H1 (cell line): ENCODE measurements at regions not wholly inside any gene's neighbourhood (a gene's known extent, or its start where the extent isn't known, plus 50 kb on each side); places are given as distances from the start of the nearest gene placed in this dataset.

Experiments
- CTCF ChIA-PET: fragments of 300-600 bp; sonication (Branson Sonifier 250); formaldehyde crosslinking; loops from one replicate; lab custom pipeline; 2021; ENCODE audit not compliant: partially characterized antibody; lab: Charles Lee
- POLR2A ChIA-PET: fragments of 300-600 bp; sonication (Branson Sonifier 250); formaldehyde crosslinking; loops from one replicate; lab custom pipeline; 2021; ENCODE audit warnings: inconsistent platforms; ENCODE audit not compliant: partially characterized antibody; lab: Charles Lee
- DNase-seq, 2 experiments: peaks; one replicate each; pipeline versions ENCODE4 v3.0.0 to v3.0.0-alpha.2; 2010 to 2022; ENCODE audit warnings: low spot score in 2 of 2, low read depth in 1 of 2, mixed read lengths in 1 of 2
- FAIRE-seq: peaks from 2 replicates; lab custom pipeline; 2011; peaks lifted over from hg19 to GRCh38; lab: Jason Lieb, UNC
- H2AFZ ChIP-seq: 2 replicates; pipeline ENCODE4 v1.8.1; 2012; ENCODE audit warnings: low read length, inconsistent platforms
- H2AK5ac ChIP-seq: 2 replicates; pipeline ENCODE4 v1.6.1; 2013; ENCODE audit warnings: low read depth, low read length
- H2BK120ac ChIP-seq: replicated peaks from 2 replicates; pipeline ENCODE3; 2013; ENCODE audit warnings: low read depth, low read length, inconsistent platforms
- H2BK12ac ChIP-seq: 2 replicates; pipeline ENCODE4 v1.6.1; 2013; ENCODE audit warnings: low read depth, low read length
- H2BK15ac ChIP-seq: 2 replicates; pipeline ENCODE4 v1.6.1; 2013; ENCODE audit warnings: low read length
- H2BK20ac ChIP-seq: 2 replicates; pipeline ENCODE4 v1.6.1; 2013; ENCODE audit warnings: low read length
- H2BK5ac ChIP-seq: 2 replicates; pipeline ENCODE4 v1.6.1; 2013; ENCODE audit warnings: low read depth, low read length
- H3K14ac ChIP-seq: 2 replicates; pipeline ENCODE4 v1.6.1; 2013; ENCODE audit warnings: inconsistent platforms; ENCODE audit not compliant: insufficient read length
- H3K18ac ChIP-seq: 2 replicates; pipeline ENCODE4 v1.6.1; 2013; ENCODE audit warnings: low read length; ENCODE audit errors: extremely low read depth
- H3K23ac ChIP-seq: 2 replicates; pipeline ENCODE4 v1.6.1; 2013; ENCODE audit warnings: inconsistent platforms; ENCODE audit not compliant: insufficient read length
- H3K23me2 ChIP-seq: 2 replicates; pipeline ENCODE4 v1.6.1; 2013; ENCODE audit warnings: low read depth, low read length
- H3K27ac ChIP-seq: 2 replicates; pipeline ENCODE4 v1.6.1; 2011; ENCODE audit warnings: low read depth, low read length, inconsistent platforms
- H3K27me3 ChIP-seq, 4 experiments: replicated peaks in 1 of 4; 1 replicate in 1 of 4; 2 replicates in 3 of 4; pipeline versions ENCODE4 v1.6.1 to v1.8.1; 2011 to 2013; ENCODE audit warnings: low read length in 3 of 4, mild to moderate bottlenecking in 3 of 4, inconsistent platforms in 2 of 4, mixed read lengths in 2 of 4, moderate library complexity in 1 of 4; ENCODE audit not compliant: control insufficient read depth in 3 of 4, insufficient read depth in 3 of 4; ENCODE audit errors: extremely low read depth in 1 of 4
- H3K36me3 ChIP-seq, 4 experiments: 2 replicates each; pipeline versions ENCODE4 v1.6.1 to v1.8.1; 2011 to 2013; ENCODE audit warnings: mild to moderate bottlenecking in 4 of 4, low read length in 3 of 4, moderate library complexity in 2 of 4, control low read depth in 1 of 4, inconsistent platforms in 1 of 4; ENCODE audit not compliant: insufficient read depth in 4 of 4, control insufficient read depth in 2 of 4
- H3K4ac ChIP-seq: replicated peaks from 2 replicates; pipeline ENCODE3; 2013; ENCODE audit warnings: low read length, low read depth, mixed read lengths, inconsistent platforms; ENCODE audit not compliant: insufficient read length
- H3K4me1 ChIP-seq, 4 experiments: replicated peaks in 1 of 4; 1 replicate in 1 of 4; 2 replicates in 3 of 4; pipeline versions ENCODE4 v1.6.1 to v1.8.1; 2011 to 2013; ENCODE audit warnings: low read length in 3 of 4, inconsistent platforms in 2 of 4, mixed read lengths in 1 of 4; ENCODE audit not compliant: insufficient read depth in 4 of 4, control insufficient read depth in 3 of 4
- H3K4me2 ChIP-seq, 2 experiments: 2 replicates each; pipeline versions ENCODE4 v1.6.1 to v1.8.1; 2011 to 2013; ENCODE audit warnings: low read depth in 2 of 2, low read length in 2 of 2, control low read depth in 1 of 2, inconsistent platforms in 1 of 2, mild to moderate bottlenecking in 1 of 2; ENCODE audit not compliant: insufficient read depth in 1 of 2
- H3K4me3 ChIP-seq, 4 experiments: fragments of 200-600, 300-600 bp in 1 of 4; sonication (generic), shearing (Covaris generic), sonication (Bioruptor Twin) in 1 of 4; 2 replicates each; pipeline versions ENCODE4 v1.5.1 to v1.8.1; 2011 to 2016; ENCODE audit warnings: low read length in 4 of 4, low read depth in 3 of 4, control low read depth in 2 of 4, inconsistent platforms in 2 of 4, mild to moderate bottlenecking in 2 of 4, mixed read lengths in 1 of 4, moderate library complexity in 1 of 4; ENCODE audit not compliant: insufficient read depth in 2 of 4; ENCODE audit errors: extremely low read depth in 1 of 4
- H3K56ac ChIP-seq: replicated peaks from 2 replicates; pipeline ENCODE3; 2013; ENCODE audit warnings: low read depth, mild to moderate bottlenecking, mixed read lengths, low read length, inconsistent platforms; ENCODE audit not compliant: insufficient read length
- H3K79me1 ChIP-seq: 2 replicates; pipeline ENCODE4 v1.6.1; 2013; ENCODE audit warnings: low read depth, low read length, control low read depth
- H3K79me2 ChIP-seq, 2 experiments: 2 replicates each; pipeline versions ENCODE4 v1.6.1 to v1.8.1; 2012 to 2013; ENCODE audit warnings: low read length in 2 of 2, mild to moderate bottlenecking in 2 of 2, inconsistent platforms in 1 of 2; ENCODE audit not compliant: insufficient read depth in 2 of 2, control insufficient read depth in 1 of 2
- H3K9ac ChIP-seq, 4 experiments: replicated peaks in 1 of 4; 1 replicate in 1 of 4; 2 replicates in 3 of 4; pipeline versions ENCODE4 v1.6.1 to v1.8.1; 2011 to 2013; ENCODE audit warnings: low read depth in 3 of 4, low read length in 3 of 4, control low read depth in 2 of 4, mild to moderate bottlenecking in 2 of 4, moderate library complexity in 2 of 4, inconsistent platforms in 1 of 4; ENCODE audit errors: extremely low read depth in 1 of 4
- H3K9me3 ChIP-seq, 2 experiments: 2 replicates each; pipeline versions ENCODE4 v1.6.1 to v1.8.1; 2012 to 2013; ENCODE audit warnings: mild to moderate bottlenecking in 2 of 2, moderate library complexity in 2 of 2, control low read depth in 1 of 2, inconsistent platforms in 1 of 2, low read depth in 1 of 2, low read length in 1 of 2, mixed read lengths in 1 of 2; ENCODE audit not compliant: insufficient read depth in 2 of 2
- H4K20me1 ChIP-seq, 2 experiments: replicated peaks in 1 of 2; 2 replicates each; pipeline versions ENCODE3 to v1.8.1; 2011 to 2013; ENCODE audit warnings: inconsistent platforms in 2 of 2, low read length in 2 of 2, mild to moderate bottlenecking in 1 of 2; ENCODE audit not compliant: insufficient read depth in 2 of 2, control insufficient read depth in 1 of 2
- H4K5ac ChIP-seq: 2 replicates; pipeline ENCODE4 v1.6.1; 2013; ENCODE audit warnings: low read length, low read depth, mixed read lengths, inconsistent platforms; ENCODE audit not compliant: insufficient read length
- H4K8ac ChIP-seq: 2 replicates; pipeline ENCODE4 v1.8.0; 2013; ENCODE audit warnings: mild to moderate bottlenecking, moderate library complexity, low read length, inconsistent platforms; ENCODE audit not compliant: insufficient read depth; ENCODE audit errors: extremely low read depth
- H4K91ac ChIP-seq: replicated peaks from 2 replicates; pipeline ENCODE3; 2013; ENCODE audit warnings: low read length, mixed read lengths, inconsistent platforms; ENCODE audit not compliant: insufficient read length
- ASH2L ChIP-seq: fragments of 200-600, 300-600 bp; sonication (generic); IDR thresholded peaks from one replicate; pipeline ENCODE4 v1.7.1; 2017; ENCODE audit warnings: low read length
- CBX8 ChIP-seq: fragments of 300-800, 300-1000 bp; sonication (generic); IDR thresholded peaks from 2 replicates; pipeline ENCODE4 v1.7.1; 2016; ENCODE audit warnings: low read depth, low read length, borderline replicate concordance
- CHD2 ChIP-seq: IDR thresholded peaks from 2 replicates; pipeline ENCODE4 v1.6.1; 2012; ENCODE audit warnings: low read length, improper control_type of control experiment
- EZH2 ChIP-seq: fragments of 200-600 bp; sonication (generic); IDR thresholded peaks from 2 replicates; pipeline ENCODE4 v1.7.1; 2012; ENCODE audit warnings: low read depth, mild to moderate bottlenecking, moderate library complexity, low read length, inconsistent platforms; ENCODE audit not compliant: severe bottlenecking
- GTF2F1 ChIP-seq: IDR thresholded peaks from 2 replicates; pipeline ENCODE4 v1.6.1; 2012; ENCODE audit warnings: low read depth, low read length, improper control_type of control experiment, borderline replicate concordance
- HDAC6 ChIP-seq: IDR thresholded peaks from one replicate; pipeline ENCODE4 v1.7.1; 2012; ENCODE audit warnings: low read depth, mild to moderate bottlenecking, inconsistent platforms, low read length, moderate library complexity
- KDM1A ChIP-seq: fragments of 200-600, 300-600 bp; sonication (generic); IDR thresholded peaks from 2 replicates; pipeline ENCODE4 v1.7.1; 2016; ENCODE audit warnings: mild to moderate bottlenecking, low read length, borderline replicate concordance
- MAFK ChIP-seq: IDR thresholded peaks from 2 replicates; pipeline ENCODE4 v1.6.1; 2012; ENCODE audit warnings: low read depth, mild to moderate bottlenecking, improper control_type of control experiment, low read length
- PHF8 ChIP-seq: fragments of 200-600 bp; sonication (generic); conservative IDR thresholded peaks from 2 replicates; pipeline ENCODE4 v1.7.1; 2012; ENCODE audit warnings: low read depth, mild to moderate bottlenecking, inconsistent platforms, low read length, moderate library complexity
- POLR2AphosphoS5 ChIP-seq: IDR thresholded peaks from 2 replicates; pipeline ENCODE4 v1.6.1; 2011; ENCODE audit warnings: low read depth, low read length
- SAP30 ChIP-seq: fragments of 300-600 bp; sonication (generic); IDR thresholded peaks from 2 replicates; pipeline ENCODE4 v1.7.1; 2012; ENCODE audit warnings: low read length, moderate library complexity, mild to moderate bottlenecking, inconsistent platforms; ENCODE audit not compliant: insufficient read depth, insufficient replicate concordance
- SIRT6 ChIP-seq: IDR thresholded peaks from one replicate; pipeline ENCODE4 v1.7.1; 2012; ENCODE audit warnings: low read length, inconsistent platforms
- SIX5 ChIP-seq: IDR thresholded peaks from 2 replicates; pipeline ENCODE4 v1.6.1; 2011; ENCODE audit warnings: mild to moderate bottlenecking, low read depth, low read length
- SRF ChIP-seq: IDR thresholded peaks from 2 replicates; pipeline ENCODE4 v1.6.1; 2011; ENCODE audit warnings: mild to moderate bottlenecking, low read depth, low read length, moderate library complexity
- TAF1 ChIP-seq: IDR thresholded peaks from 2 replicates; pipeline ENCODE4 v1.6.1; 2011; ENCODE audit warnings: mild to moderate bottlenecking, low read depth, low read length

GRCh38 chr5:39656600-39656999 lies 231.8 kb upstream of the DAB2 start:
- Histone ChIP-seq H3K4ac (no peak overlapping the region), H4K20me1 (no peaks in the 10 kb centered on the region), H2AK5ac (no peak overlapping the region), H3K79me1 (no peaks in the 10 kb centered on the region), H2BK120ac (no peak overlapping the region), H3K9me3 (no peaks in the 10 kb centered on the region), H3K79me2 (no peaks in the 10 kb centered on the region), H3K4me2 (no peak overlapping the region), H3K36me3 (no peaks in the 10 kb centered on the region), H3K27me3 (no peaks in the 10 kb centered on the region; a peak in 1 of 7 replicates), H3K14ac (no peak overlapping the region), H3K4me1 (peaks cover 0 to 3% (median 1%) of the 10 kb centered on the region in 4 experiments; a peak in 2 of 7 replicates), H3K23ac (no peak overlapping the region), H3K18ac (no peak overlapping the region), H4K91ac (no peak overlapping the region), H3K23me2 (no peaks in the 10 kb centered on the region), H4K8ac (no peak overlapping the region), H3K27ac (no peak overlapping the region), H2BK12ac (no peak overlapping the region), H2BK20ac (no peak overlapping the region), H3K56ac (no peak overlapping the region), H2AFZ (no peak overlapping the region), H4K5ac (no peak overlapping the region), H3K9ac (no peak overlapping the region), H2BK15ac (no peak overlapping the region), H3K4me3 (no peak overlapping the region), H2BK5ac (no peak overlapping the region)
- POLR2A ChIA-PET: no interaction called here
- DNase-seq (no peak), FAIRE-seq (no peak)
- CTCF ChIA-PET: no interaction called here
- TF ChIP-seq SAP30: no peak
- TF ChIP-seq ASH2L: no peak
- no peak for TF ChIP-seq EZH2
- no peak for TF ChIP-seq SIX5
- no peak for TF ChIP-seq TAF1
- TF ChIP-seq HDAC6: no peak
- no peak for TF ChIP-seq SIRT6
- no peak for TF ChIP-seq GTF2F1
- no peak for TF ChIP-seq CHD2
- TF ChIP-seq KDM1A: no peak
- TF ChIP-seq POLR2AphosphoS5: no peak
- no peak for TF ChIP-seq PHF8
- TF ChIP-seq SRF: no peak
- no peak for TF ChIP-seq CBX8
- TF ChIP-seq MAFK: no peak
